B cell (primary cell): ENCODE measurements at regions not wholly inside any gene's neighbourhood (a gene's known extent, or its start where the extent isn't known, plus 50 kb on each side); places are given as distances from the start of the nearest gene placed in this dataset.

Source experiments
- ATAC-seq: fragments of 200-7000 bp; cut with Tn5 transposase; one replicate; pipeline ENCODE4 v1.10.0; 2021; ENCODE audit warnings: low read depth, mild to moderate bottlenecking, moderate number of reproducible peaks, moderate library complexity
- CTCF ChIA-PET: fragments of 350-600 bp; sonication (Branson Sonifier 250); formaldehyde crosslinking; loops from one replicate; lab custom pipeline; 2021; ENCODE audit warnings: antibody characterized with exemption, inconsistent platforms; lab: Charles Lee
- POLR2A ChIA-PET: fragments of 350-600 bp; sonication (Branson Sonifier 250); formaldehyde crosslinking; loops from one replicate; lab custom pipeline; 2021; ENCODE audit warnings: antibody characterized with exemption; lab: Charles Lee
- DNase-seq: peaks from one replicate; pipeline ENCODE4 v3.0.0; 2013
- H2AFZ ChIP-seq: 2 replicates; pipeline ENCODE4 v1.6.1; 2012; ENCODE audit warnings: mild to moderate bottlenecking, low read depth, low read length; ENCODE audit not compliant: insufficient read depth, poor library complexity, severe bottlenecking
- H3K27ac ChIP-seq, 2 donors: 1 replicate in 1 of 2; 2 replicates in 1 of 2; pipeline ENCODE4 v1.5.1; 2012 to 2013; ENCODE audit warnings: low read length in 2 of 2, mild to moderate bottlenecking in 2 of 2, moderate library complexity in 1 of 2
- H3K27me3 ChIP-seq, 4 experiments: fragments of 200-600 bp in 1 of 4; sonication (generic) in 1 of 4; replicated peaks in 1 of 4; 1 replicate in 2 of 4; 2 replicates in 2 of 4; pipeline versions ENCODE4 v1.6.1 to v1.7.0; 2013 to 2016; ENCODE audit warnings: low read length in 3 of 4, mild to moderate bottlenecking in 2 of 4, mixed read lengths in 1 of 4, moderate library complexity in 1 of 4; ENCODE audit not compliant: insufficient read depth in 4 of 4, control insufficient read depth in 3 of 4; ENCODE audit errors: control extremely low read depth in 1 of 4
- H3K36me3 ChIP-seq, 2 experiments: replicated peaks in 1 of 2; 1 replicate in 1 of 2; 2 replicates in 1 of 2; pipeline versions ENCODE4 v1.6.1 to v1.7.1; 2013; ENCODE audit warnings: low read length in 1 of 2; ENCODE audit not compliant: insufficient read depth in 2 of 2, control insufficient read depth in 1 of 2; ENCODE audit errors: control extremely low read depth in 1 of 2, extremely low read depth in 1 of 2
- H3K4me1 ChIP-seq, 2 donors: fragments of 200-600 bp in 1 of 2; sonication (generic) in 1 of 2; 1 replicate in 1 of 2; 2 replicates in 1 of 2; pipeline versions ENCODE4 v1.5.1 to v1.6.1; 2013 to 2017; ENCODE audit warnings: low read length in 2 of 2; ENCODE audit not compliant: control insufficient read depth in 2 of 2, insufficient read depth in 2 of 2
- H3K4me2 ChIP-seq: replicated peaks from 2 replicates; pipeline ENCODE3; 2012; ENCODE audit warnings: mild to moderate bottlenecking, low read depth, low read length; ENCODE audit not compliant: poor library complexity, severe bottlenecking
- H3K4me3 ChIP-seq, 5 experiments: fragments of 200-600 bp in 1 of 5; sonication (generic) in 1 of 5; 1 replicate in 3 of 5; 2 replicates in 2 of 5; pipeline versions ENCODE4 v1.5.1 to v1.7.0; 2011 to 2016; ENCODE audit warnings: low read length in 4 of 5, mild to moderate bottlenecking in 4 of 5, low read depth in 2 of 5, control low read depth in 1 of 5, moderate library complexity in 1 of 5; ENCODE audit not compliant: insufficient read depth in 1 of 5; ENCODE audit errors: control extremely low read depth in 1 of 5, extremely low read depth in 1 of 5
- H3K79me2 ChIP-seq: fragments of 200-600 bp; sonication (generic); one replicate; pipeline ENCODE4 v1.6.0; 2016; ENCODE audit warnings: low read length; ENCODE audit not compliant: control insufficient read depth, insufficient read depth
- H3K9ac ChIP-seq: fragments of 200-600 bp; sonication (generic); 2 replicates; pipeline ENCODE4 v1.6.1; 2017; ENCODE audit warnings: mild to moderate bottlenecking, low read length, moderate library complexity
- H3K9me3 ChIP-seq, 3 donors: one replicate each; pipeline versions ENCODE4 v1.6.1 to v1.7.1; 2013; ENCODE audit warnings: low read length in 2 of 3; ENCODE audit not compliant: control insufficient read depth in 2 of 3, insufficient read depth in 1 of 3; ENCODE audit errors: control extremely low read depth in 1 of 3
- H4K20me1 ChIP-seq: 2 replicates; pipeline ENCODE4 v1.6.0; 2012; ENCODE audit warnings: mild to moderate bottlenecking, low read length; ENCODE audit not compliant: insufficient read depth, control insufficient read depth, poor library complexity, severe bottlenecking
- H3K27ac Mint-ChIP-seq: one replicate; pipeline ENCODE4 v1.8.0; 2021; ENCODE audit warnings: mixed read lengths
- H3K27me3 Mint-ChIP-seq: one replicate; pipeline ENCODE4 v1.8.0; 2021; ENCODE audit warnings: mixed read lengths
- H3K4me1 Mint-ChIP-seq: one replicate; pipeline ENCODE4 v1.8.0; 2021; ENCODE audit warnings: mixed read lengths
- H3K4me3 Mint-ChIP-seq: one replicate; pipeline ENCODE4 v1.8.0; 2021; ENCODE audit warnings: mixed read lengths
- H3K9me3 Mint-ChIP-seq: one replicate; pipeline ENCODE4 v1.8.0; 2022; ENCODE audit warnings: mixed read lengths; ENCODE audit not compliant: insufficient read depth
- CTCF ChIP-seq: fragments of 200-600 bp; IDR thresholded peaks from one replicate; pipeline ENCODE4 v1.8.0; 2022; ENCODE audit warnings: antibody characterized with exemption, mild to moderate bottlenecking
- EZH2 ChIP-seq: IDR thresholded peaks from 2 replicates; pipeline ENCODE4 v1.6.1; 2012; ENCODE audit warnings: borderline replicate concordance, low read depth, mild to moderate bottlenecking, moderate library complexity, low read length; ENCODE audit not compliant: insufficient read depth, poor library complexity, severe bottlenecking
- WGBS: methylation state at CpG from one replicate; pipeline ENCODE4 v1.1.5; 2013; ENCODE audit warnings: missing lambda C conversion rate; ENCODE audit not compliant: insufficient coverage; 5-methylcytosine and 5-hydroxymethylcytosine counted together
- intact Hi-C: fragments of 100-400 bp; cut with micrococcal nuclease; formaldehyde crosslinking; loops from one replicate; pipeline ENCODE4 v1.10.0; 2022

GRCh38 chr10:131656431-131656841 lies 244.4 kb upstream of the PPP2R2D start:
- ATAC-seq, result no peak
- peaks cover 5% of the 10 kb centered on the region for H3K9me3 Mint-ChIP-seq

More at GRCh38 chr10:131656431-131656841, 244.4 kb upstream of the PPP2R2D start:
- CTCF ChIA-PET, result no interaction called here
- Histone ChIP-seq H3K4me2 (no peak overlapping the region), H3K27ac (no peak overlapping the region), H3K4me1 (no peaks in the 10 kb centered on the region), H3K27me3 (peaks cover 0 to 5% (median 0%) of the 10 kb centered on the region in 4 experiments), H3K9me3 (peaks cover 0 to 24% (median 0%) of the 10 kb centered on the region in 3 donors), H2AFZ (no peak overlapping the region), H3K79me2 (no peaks in the 10 kb centered on the region), H3K9ac (no peak overlapping the region), H3K36me3 (no peaks in the 10 kb centered on the region), H3K4me3 (no peak overlapping the region), H4K20me1 (no peaks in the 10 kb centered on the region)
- WGBS, result 85% methylated on average over 9 of the region's 9 CpGs
- no peak for TF ChIP-seq CTCF
- no peak for TF ChIP-seq EZH2
- Mint-ChIP-seq H3K4me1 (peaks cover 1% of the 10 kb centered on the region), H3K4me3 (no peak overlapping the region), H3K27me3 (peaks cover 8% of the 10 kb centered on the region), H3K27ac (no peak overlapping the region)
- no peak for DNase-seq
- POLR2A ChIA-PET, result no interaction called here
- intact Hi-C loops, result no loop called here
